SK-N-SH treated with all-trans-retinoic acid at 6 μM for 48 hours (cell line): ENCODE measurements at regions not wholly inside any gene's neighbourhood (a gene's known extent, or its start where the extent isn't known, plus 50 kb on each side); places are given as distances from the start of the nearest gene placed in this dataset.
"Not testable (repeated sequence)": the region's sequence is repeated elsewhere in the genome, so short reads cannot be mapped to it uniquely, and the experiment has no call there.

Experiments
- ATAC-seq: fragments of 200-7000 bp; cut with Tn5 transposase; 3 replicates; pipeline ENCODE4 v1.9.1; 2020; ENCODE audit warnings: mild to moderate bottlenecking, moderate library complexity
- ARNTL ChIP-seq: fragments of 450-650 bp; formaldehyde crosslinking; IDR thresholded peaks from 2 replicates; pipeline ENCODE4 v1.5.0; 2020; ENCODE audit warnings: low read depth, mild to moderate bottlenecking, moderate library complexity, borderline replicate concordance
- BACH2 ChIP-seq: fragments of 250-450 bp; sonication (Bioruptor Pico); IDR thresholded peaks from 2 replicates; pipeline ENCODE4 v1.9.0; 2021; ENCODE audit warnings: mild to moderate bottlenecking, borderline replicate concordance
- CSDC2 ChIP-seq: fragments of 250-450 bp; sonication (Bioruptor Pico); IDR thresholded peaks from 2 replicates; pipeline ENCODE4 v1.5.0; 2020; ENCODE audit warnings: mild to moderate bottlenecking, moderate library complexity
- CSRNP3 ChIP-seq: fragments of 250-450 bp; sonication (Bioruptor Pico); IDR thresholded peaks from 2 replicates; pipeline ENCODE4 v1.5.1; 2021; ENCODE audit warnings: mild to moderate bottlenecking, moderate library complexity
- GLIS3 ChIP-seq: fragments of 250-450 bp; sonication (Bioruptor Pico); IDR thresholded peaks from 2 replicates; pipeline ENCODE4 v1.5.0; 2020; ENCODE audit warnings: mild to moderate bottlenecking, moderate library complexity
- ISL1 ChIP-seq: fragments of 250-450 bp; sonication (Bioruptor Pico); IDR thresholded peaks from 2 replicates; pipeline ENCODE4 v2.1.2; 2022; ENCODE audit warnings: mild to moderate bottlenecking, moderate library complexity
- OSR1 ChIP-seq: fragments of 250-450 bp; sonication (Bioruptor Pico); IDR thresholded peaks from 2 replicates; pipeline ENCODE4 v1.8.0; 2022; ENCODE audit warnings: moderate library complexity, mild to moderate bottlenecking, inconsistent platforms
- POU6F1 ChIP-seq: fragments of 250-450 bp; sonication (Bioruptor Pico); IDR thresholded peaks from 2 replicates; pipeline ENCODE4 v1.8.0; 2021; ENCODE audit warnings: low read depth, mild to moderate bottlenecking, moderate library complexity, borderline replicate concordance
- RARB ChIP-seq: fragments of 250-450 bp; sonication (Bioruptor Pico); IDR thresholded peaks from 2 replicates; pipeline ENCODE4 v1.8.0; 2021; ENCODE audit warnings: mild to moderate bottlenecking, moderate library complexity
- TCF4 ChIP-seq: fragments of 250-450 bp; sonication (Bioruptor Pico); IDR thresholded peaks from 2 replicates; pipeline ENCODE4 v1.8.0; 2021; ENCODE audit warnings: mild to moderate bottlenecking, moderate library complexity, borderline replicate concordance
- TOX ChIP-seq: fragments of 250-450 bp; sonication (Bioruptor Pico); IDR thresholded peaks from 2 replicates; pipeline ENCODE4 v1.8.0; 2021; ENCODE audit warnings: mild to moderate bottlenecking, moderate library complexity, borderline replicate concordance
- ZC3H10 ChIP-seq: fragments of 250-450 bp; sonication (Bioruptor Pico); IDR thresholded peaks from 2 replicates; pipeline ENCODE4 v1.5.1; 2021; ENCODE audit warnings: mild to moderate bottlenecking, moderate library complexity
- ZFP3 ChIP-seq: fragments of 250-450 bp; sonication (Bioruptor Pico); IDR thresholded peaks from 2 replicates; pipeline ENCODE4 v1.5.0; 2020; ENCODE audit warnings: mild to moderate bottlenecking, moderate library complexity
- ZFP30 ChIP-seq: fragments of 450-650 bp; formaldehyde crosslinking; IDR thresholded peaks from 2 replicates; pipeline ENCODE4 v1.5.0; 2022; ENCODE audit warnings: mild to moderate bottlenecking, moderate library complexity
- ZNF565 ChIP-seq: fragments of 450-650 bp; formaldehyde crosslinking; conservative IDR thresholded peaks from 2 replicates; pipeline ENCODE4 v1.5.0; 2020; ENCODE audit warnings: low read depth, mild to moderate bottlenecking, moderate library complexity
- ZNF70 ChIP-seq: fragments of 450-650 bp; formaldehyde crosslinking; IDR thresholded peaks from 2 replicates; pipeline ENCODE4 v1.5.0; 2020; ENCODE audit warnings: mild to moderate bottlenecking, moderate library complexity
- ZNF8 ChIP-seq: fragments of 450-650 bp; formaldehyde crosslinking; IDR thresholded peaks from 2 replicates; pipeline ENCODE4 v1.5.0; 2020; ENCODE audit warnings: mild to moderate bottlenecking, moderate library complexity
- TF ChIP-seq, protein P1 (sequence below): fragments of 250-450 bp; sonication (Bioruptor Pico); IDR thresholded peaks from 2 replicates; pipeline ENCODE4 v1.5.0; 2020; ENCODE audit warnings: mild to moderate bottlenecking, moderate library complexity
- TF ChIP-seq, protein P2 (sequence below): fragments of 250-450 bp; sonication (Bioruptor Pico); IDR thresholded peaks from 2 replicates; pipeline ENCODE4 v1.8.0; 2020; ENCODE audit warnings: mild to moderate bottlenecking, moderate library complexity, borderline replicate concordance
- TF ChIP-seq, protein P3 (sequence below): fragments of 250-450 bp; sonication (Bioruptor Pico); IDR thresholded peaks from 2 replicates; pipeline ENCODE4 v1.5.1; 2020; ENCODE audit warnings: low read depth, mild to moderate bottlenecking, moderate library complexity

- ATAC-seq: no peak
- TF ChIP-seq, protein P1, sequence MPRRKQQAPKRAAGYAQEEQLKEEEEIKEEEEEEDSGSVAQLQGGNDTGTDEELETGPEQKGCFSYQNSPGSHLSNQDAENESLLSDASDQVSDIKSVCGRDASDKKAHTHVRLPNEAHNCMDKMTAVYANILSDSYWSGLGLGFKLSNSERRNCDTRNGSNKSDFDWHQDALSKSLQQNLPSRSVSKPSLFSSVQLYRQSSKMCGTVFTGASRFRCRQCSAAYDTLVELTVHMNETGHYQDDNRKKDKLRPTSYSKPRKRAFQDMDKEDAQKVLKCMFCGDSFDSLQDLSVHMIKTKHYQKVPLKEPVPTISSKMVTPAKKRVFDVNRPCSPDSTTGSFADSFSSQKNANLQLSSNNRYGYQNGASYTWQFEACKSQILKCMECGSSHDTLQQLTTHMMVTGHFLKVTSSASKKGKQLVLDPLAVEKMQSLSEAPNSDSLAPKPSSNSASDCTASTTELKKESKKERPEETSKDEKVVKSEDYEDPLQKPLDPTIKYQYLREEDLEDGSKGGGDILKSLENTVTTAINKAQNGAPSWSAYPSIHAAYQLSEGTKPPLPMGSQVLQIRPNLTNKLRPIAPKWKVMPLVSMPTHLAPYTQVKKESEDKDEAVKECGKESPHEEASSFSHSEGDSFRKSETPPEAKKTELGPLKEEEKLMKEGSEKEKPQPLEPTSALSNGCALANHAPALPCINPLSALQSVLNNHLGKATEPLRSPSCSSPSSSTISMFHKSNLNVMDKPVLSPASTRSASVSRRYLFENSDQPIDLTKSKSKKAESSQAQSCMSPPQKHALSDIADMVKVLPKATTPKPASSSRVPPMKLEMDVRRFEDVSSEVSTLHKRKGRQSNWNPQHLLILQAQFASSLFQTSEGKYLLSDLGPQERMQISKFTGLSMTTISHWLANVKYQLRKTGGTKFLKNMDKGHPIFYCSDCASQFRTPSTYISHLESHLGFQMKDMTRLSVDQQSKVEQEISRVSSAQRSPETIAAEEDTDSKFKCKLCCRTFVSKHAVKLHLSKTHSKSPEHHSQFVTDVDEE (CRISPR knock-in tag): no peak
- no peak for TF ChIP-seq ZC3H10 (CRISPR knock-in tag)
- no peak for TF ChIP-seq ZFP30 (CRISPR knock-in tag)
- no peak for TF ChIP-seq ARNTL (CRISPR knock-in tag)
- TF ChIP-seq TCF4 (CRISPR knock-in tag): no peak
- no peak for TF ChIP-seq POU6F1
- no peak for TF ChIP-seq ZNF8 (CRISPR knock-in tag)
- TF ChIP-seq, protein P2, sequence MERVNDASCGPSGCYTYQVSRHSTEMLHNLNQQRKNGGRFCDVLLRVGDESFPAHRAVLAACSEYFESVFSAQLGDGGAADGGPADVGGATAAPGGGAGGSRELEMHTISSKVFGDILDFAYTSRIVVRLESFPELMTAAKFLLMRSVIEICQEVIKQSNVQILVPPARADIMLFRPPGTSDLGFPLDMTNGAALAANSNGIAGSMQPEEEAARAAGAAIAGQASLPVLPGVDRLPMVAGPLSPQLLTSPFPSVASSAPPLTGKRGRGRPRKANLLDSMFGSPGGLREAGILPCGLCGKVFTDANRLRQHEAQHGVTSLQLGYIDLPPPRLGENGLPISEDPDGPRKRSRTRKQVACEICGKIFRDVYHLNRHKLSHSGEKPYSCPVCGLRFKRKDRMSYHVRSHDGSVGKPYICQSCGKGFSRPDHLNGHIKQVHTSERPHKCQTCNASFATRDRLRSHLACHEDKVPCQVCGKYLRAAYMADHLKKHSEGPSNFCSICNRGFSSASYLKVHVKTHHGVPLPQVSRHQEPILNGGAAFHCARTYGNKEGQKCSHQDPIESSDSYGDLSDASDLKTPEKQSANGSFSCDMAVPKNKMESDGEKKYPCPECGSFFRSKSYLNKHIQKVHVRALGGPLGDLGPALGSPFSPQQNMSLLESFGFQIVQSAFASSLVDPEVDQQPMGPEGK (CRISPR knock-in tag): no peak
- TF ChIP-seq GLIS3: no peak
- TF ChIP-seq ZNF70 (CRISPR knock-in tag): no peak
- TF ChIP-seq, protein P3, sequence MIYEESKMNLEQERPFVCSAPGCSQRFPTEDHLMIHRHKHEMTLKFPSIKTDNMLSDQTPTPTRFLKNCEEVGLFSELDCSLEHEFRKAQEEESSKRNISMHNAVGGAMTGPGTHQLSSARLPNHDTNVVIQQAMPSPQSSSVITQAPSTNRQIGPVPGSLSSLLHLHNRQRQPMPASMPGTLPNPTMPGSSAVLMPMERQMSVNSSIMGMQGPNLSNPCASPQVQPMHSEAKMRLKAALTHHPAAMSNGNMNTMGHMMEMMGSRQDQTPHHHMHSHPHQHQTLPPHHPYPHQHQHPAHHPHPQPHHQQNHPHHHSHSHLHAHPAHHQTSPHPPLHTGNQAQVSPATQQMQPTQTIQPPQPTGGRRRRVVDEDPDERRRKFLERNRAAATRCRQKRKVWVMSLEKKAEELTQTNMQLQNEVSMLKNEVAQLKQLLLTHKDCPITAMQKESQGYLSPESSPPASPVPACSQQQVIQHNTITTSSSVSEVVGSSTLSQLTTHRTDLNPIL (CRISPR knock-in tag): no peak
- no peak for TF ChIP-seq OSR1 (CRISPR knock-in tag)
Observed at GRCh38 chr2:183840061-183840584, 715.9 kb downstream of the NUP35 start.

- not testable (repeated sequence) for ATAC-seq
Observed at GRCh38 chr2:183849826-183850225, 725.6 kb downstream of the NUP35 start.

DNA sequence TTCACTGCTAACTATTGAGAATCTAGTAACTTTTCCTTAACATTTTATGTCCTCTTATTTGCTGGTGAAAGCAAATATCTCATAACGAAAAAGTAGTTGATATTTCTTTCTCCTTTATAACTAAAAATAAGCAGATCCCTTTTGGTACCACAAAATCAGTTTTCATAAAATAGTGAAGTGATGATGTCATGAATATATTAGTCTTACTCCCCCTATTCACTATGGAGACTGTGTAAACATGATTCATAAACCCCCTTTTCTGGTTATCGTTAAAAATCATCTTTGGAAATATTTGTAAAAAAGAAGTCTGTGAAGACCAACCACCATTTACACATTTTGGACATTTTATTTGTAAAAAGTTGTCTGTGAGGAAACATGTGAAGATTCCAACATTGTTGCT is 734.9 kb downstream of the NUP35 start:
- no peak for ATAC-seq
- TF ChIP-seq ZFP30 (CRISPR knock-in tag): no peak
- no peak for TF ChIP-seq CSDC2 (CRISPR knock-in tag)
- TF ChIP-seq CSRNP3: no peak
- TF ChIP-seq ZC3H10 (CRISPR knock-in tag): no peak
- TF ChIP-seq, protein P2 (CRISPR knock-in tag): no peak
- no peak for TF ChIP-seq RARB (CRISPR knock-in tag)
- TF ChIP-seq GLIS3: no peak
- TF ChIP-seq ZFP3 (CRISPR knock-in tag): no peak
- TF ChIP-seq ZNF70 (CRISPR knock-in tag): no peak
- TF ChIP-seq OSR1 (CRISPR knock-in tag): no peak
- no peak for TF ChIP-seq ISL1 (CRISPR knock-in tag)
- no peak for TF ChIP-seq BACH2
- TF ChIP-seq, protein P3 (CRISPR knock-in tag): no peak
- no peak for TF ChIP-seq ZNF565 (CRISPR knock-in tag)
- TF ChIP-seq TOX (CRISPR knock-in tag): no peak
- no peak for TF ChIP-seq TCF4 (CRISPR knock-in tag)
